GM12873 (cell line): ENCODE measurements at regions not wholly inside any gene's neighbourhood (a gene's known extent, or its start where the extent isn't known, plus 50 kb on each side); places are given as distances from the start of the nearest gene placed in this dataset.
A peak's percentile ranks its signal among the peaks of the same experiment; 100 is the strongest.

Source experiments
- CTCF ChIP-seq: IDR thresholded peaks from 2 replicates; pipeline ENCODE4 v1.5.1; 2012; ENCODE audit warnings: low read depth, mild to moderate bottlenecking, moderate library complexity, low read length, control low read depth; ENCODE audit not compliant: insufficient read depth; ENCODE audit errors: missing control alignments

GRCh38 chr6:141576751-141577150 is 556.0 kb upstream of the GJE1 start:
- TF ChIP-seq CTCF, result no peak

- peak; percentile 86 for TF ChIP-seq CTCF
These were observed 569.6 kb upstream of the GJE1 start for GRCh38 chr6:141562851-141563763.

GRCh38 chr6:141562186-141562811 is 570.4 kb upstream of the GJE1 start:
- no peak for TF ChIP-seq CTCF

GRCh38 chr6:141561154-141561553 is 571.6 kb upstream of the GJE1 start:
- TF ChIP-seq CTCF, result no peak

GRCh38 chr6:141552463-141552862 is 580.3 kb upstream of the GJE1 start:
- TF ChIP-seq CTCF, result no peak

GRCh38 chr6:141552031-141552430 is 580.7 kb upstream of the GJE1 start:
- TF ChIP-seq CTCF, result no peak

- TF ChIP-seq CTCF, result no peak
These were observed 581.4 kb upstream of the GJE1 start for GRCh38 chr6:141551318-141551717.
